ENCODE measurements at regions not wholly inside any gene's neighbourhood (a gene's known extent, or its start where the extent isn't known, plus 50 kb on each side); places are given as distances from the start of the nearest gene placed in this dataset.

GRCh38 chr18:39349801-39350200 is 1784.2 kb upstream of the CELF4 start:
- ChIA-PET POLR2A (no interaction called here), SMC1A (ENCODE audit: uncharacterized antibody, unreplicated experiment) (interaction anchor here (0.6 to 1.5 kb wide), 2 partner anchors 19 to 1105 kb away, joined by 3 read pairs; no protein-coding TSS in a partner anchor), RAD21 (ENCODE audit: unreplicated experiment) (no interaction called here), CTCF (no interaction called here)
- FAIRE-seq, result no peak
- Histone ChIP-seq H3K4me3 (no peak overlapping the region), H4K20me1 (ENCODE audit: control insufficient read depth, insufficient read depth) (no peaks in the 10 kb centered on the region), H3K27me3 (replicated peaks in 1 of 2; ENCODE audit: control insufficient read depth in 2 of 2, insufficient read depth in 2 of 2, low read length in 1 of 2) (no peaks in the 10 kb centered on the region), H3K27ac (ENCODE audit: control insufficient read depth, insufficient read depth) (no peak overlapping the region), H3K4me1 (ENCODE audit: control insufficient read depth, insufficient read depth, low read length) (no peaks in the 10 kb centered on the region), H3K9ac (ENCODE audit: control insufficient read depth, insufficient read depth, low read length) (no peak overlapping the region), H3K9me3 (replicated peaks; ENCODE audit: control insufficient read depth, insufficient read depth, low read length) (no peaks in the 10 kb centered on the region), H2AFZ (ENCODE audit: control insufficient read depth, low read depth, low read length) (no peak overlapping the region), H3K36me3 (ENCODE audit: control insufficient read depth in 2 of 2, insufficient read depth in 2 of 2, low read length in 1 of 2) (no peaks in the 10 kb centered on the region), H3K79me2 (ENCODE audit: control insufficient read depth, insufficient read depth, low read length) (no peaks in the 10 kb centered on the region), H3K4me2 (ENCODE audit: control insufficient read depth, insufficient read depth) (no peak overlapping the region)
- WGBS (ENCODE audit: insufficient coverage, insufficient replicate concordance, low lambda C conversion rate, missing lambda C conversion rate), result 13% methylated on average over 2 of the region's 2 CpGs
- no peak for ATAC-seq
- intact Hi-C loops (cut with micrococcal nuclease; ENCODE audit: unreplicated experiment) (no loop called here), in situ Hi-C loops (cut with MboI) (no loop called here)
- DNase-seq (ENCODE audit: low read depth, low spot score), result no peak
- no TSS peak for BruUV-seq (replicated peaks)
- TF ChIP-seq HDAC2 (IDR thresholded peaks at IDR 0.05) (no peak), HDGF (IDR thresholded peaks at IDR 0.05) (no peak), ZNF622 (IDR thresholded peaks at IDR 0.05) (no peak), SPI1 (IDR thresholded peaks at IDR 0.05; ENCODE audit: borderline replicate concordance, insufficient read depth, low read depth, low read length) (no peak), DPF2 (IDR thresholded peaks at IDR 0.05) (no peak), GABPA (IDR thresholded peaks at IDR 0.05; ENCODE audit: low read depth) (no peak), POLR2AphosphoS2 (IDR thresholded peaks at IDR 0.05; ENCODE audit: low read depth, low read length) (no peak), POU2F2 (IDR thresholded peaks at IDR 0.05; ENCODE audit: borderline replicate concordance, low read depth, low read length) (no peak), CHD4 (IDR thresholded peaks at IDR 0.05) (no peak)

DNA sequence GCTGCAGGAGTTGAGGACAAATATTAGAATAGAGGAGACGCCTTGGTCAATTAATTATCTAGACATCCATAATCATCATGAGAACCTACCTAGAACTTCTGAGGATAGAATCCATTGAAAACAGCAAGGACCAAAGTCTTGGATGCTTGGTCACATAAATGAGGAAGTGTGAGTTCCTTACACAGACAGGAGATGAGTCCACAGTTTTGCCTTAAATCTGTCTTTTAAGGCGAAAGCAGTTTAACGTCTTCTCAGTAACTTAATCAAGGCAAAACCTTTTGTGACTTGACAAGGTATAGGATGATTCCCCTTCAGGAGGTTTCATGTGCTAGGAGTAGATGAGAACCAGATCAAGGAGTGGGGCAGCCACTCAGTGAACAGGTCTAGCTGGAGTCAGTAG is 1783.2 kb upstream of the CELF4 start:
- no peak for DNase-seq (ENCODE audit: low read depth, low spot score)
- RAD21 ChIA-PET (ENCODE audit: unreplicated experiment), result no interaction called here
- Histone ChIP-seq H3K9ac (ENCODE audit: control insufficient read depth, insufficient read depth, low read length) (no peak overlapping the region), H2AFZ (ENCODE audit: control insufficient read depth, low read depth, low read length) (no peak overlapping the region), H3K4me1 (ENCODE audit: control insufficient read depth, insufficient read depth, low read length) (no peaks in the 10 kb centered on the region), H3K4me3 (no peak overlapping the region), H3K79me2 (ENCODE audit: control insufficient read depth, insufficient read depth, low read length) (no peaks in the 10 kb centered on the region), H3K27ac (ENCODE audit: control insufficient read depth, insufficient read depth) (no peak overlapping the region), H3K27me3 (replicated peaks in 1 of 2; ENCODE audit: control insufficient read depth in 2 of 2, insufficient read depth in 2 of 2, low read length in 1 of 2) (no peaks in the 10 kb centered on the region), H3K4me2 (ENCODE audit: control insufficient read depth, insufficient read depth) (no peak overlapping the region), H3K9me3 (replicated peaks; ENCODE audit: control insufficient read depth, insufficient read depth, low read length) (no peaks in the 10 kb centered on the region), H3K36me3 (ENCODE audit: control insufficient read depth in 2 of 2, insufficient read depth in 2 of 2, low read length in 1 of 2) (no peaks in the 10 kb centered on the region), H4K20me1 (ENCODE audit: control insufficient read depth, insufficient read depth) (no peaks in the 10 kb centered on the region)
- ATAC-seq, result no peak
- no TSS peak for BruUV-seq (replicated peaks)
- in situ Hi-C loops (cut with MboI), result no loop called here
- CTCF ChIA-PET, result no interaction called here
- FAIRE-seq, result no peak
- POLR2A ChIA-PET, result no interaction called here
- TF ChIP-seq NFYB (IDR thresholded peaks at IDR 0.05; ENCODE audit: insufficient read depth, low read depth, low read length) (no peak), FOXK2 (IDR thresholded peaks at IDR 0.05) (no peak), SREBF1 (IDR thresholded peaks at IDR 0.05; ENCODE audit: low read length) (no peak), ZZZ3 (IDR thresholded peaks at IDR 0.05; ENCODE audit: control insufficient read depth, insufficient read length, low read depth) (no peak), PBX3 (IDR thresholded peaks at IDR 0.05; ENCODE audit: insufficient replicate concordance, low read depth, low read length) (no peak), KAT2A (conservative IDR thresholded peaks at IDR 0.05; ENCODE audit: control insufficient read depth, low read depth, low read length) (no peak), ZBED1 (IDR thresholded peaks at IDR 0.05; ENCODE audit: borderline replicate concordance) (no peak)
- WGBS (ENCODE audit: insufficient coverage, insufficient replicate concordance, low lambda C conversion rate, missing lambda C conversion rate), result 82% methylated on average over 3 of the region's 3 CpGs
- intact Hi-C loops (cut with micrococcal nuclease; ENCODE audit: unreplicated experiment), result no loop called here
- SMC1A ChIA-PET (ENCODE audit: uncharacterized antibody, unreplicated experiment), result interaction anchor here (0.7 to 1.5 kb wide), 2 partner anchors 18 to 29 kb away, joined by 3 read pairs; no protein-coding TSS in a partner anchor

Measured in GM12878 (cell line).